ENCODE measurements at regions not wholly inside any gene's neighbourhood (a gene's known extent, or its start where the extent isn't known, plus 50 kb on each side); places are given as distances from the start of the nearest gene placed in this dataset.
"Not testable (repeated sequence)": the region's sequence is repeated elsewhere in the genome, so short reads cannot be mapped to it uniquely, and the experiment has no call there.

DNA sequence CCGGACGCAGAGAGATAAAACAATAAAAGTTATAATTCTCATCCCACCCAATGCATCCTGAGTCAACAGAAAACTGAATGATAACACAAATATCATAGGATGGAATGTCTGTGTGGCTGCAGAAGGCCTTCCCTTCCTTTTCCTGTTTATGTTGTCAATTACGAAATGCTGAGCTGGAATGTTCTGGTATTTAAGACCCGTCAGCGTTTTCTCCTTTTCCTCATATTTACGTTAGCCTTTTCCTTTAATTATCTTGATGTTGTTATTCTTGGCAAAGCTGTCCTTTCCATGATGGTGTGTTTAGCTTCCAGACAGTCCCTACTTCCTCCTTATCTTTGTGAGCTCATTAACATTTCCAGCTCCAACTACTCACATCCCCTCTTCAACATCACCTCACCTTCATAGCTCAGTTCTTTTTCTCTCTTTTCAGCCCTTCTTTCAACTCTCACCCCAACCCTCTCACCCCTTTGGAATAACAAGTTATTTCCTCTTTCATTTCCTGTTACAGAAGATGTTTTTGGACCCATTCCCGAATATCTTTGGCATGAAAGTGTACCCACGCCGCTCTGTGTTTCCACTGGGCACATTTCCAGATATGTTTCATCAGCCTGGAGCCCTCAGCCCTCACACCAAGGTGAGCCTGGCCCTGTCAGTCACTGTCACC, 221.6 kb downstream of the NR2F1-AS1 start:
- no peak for DNase-seq

DNA sequence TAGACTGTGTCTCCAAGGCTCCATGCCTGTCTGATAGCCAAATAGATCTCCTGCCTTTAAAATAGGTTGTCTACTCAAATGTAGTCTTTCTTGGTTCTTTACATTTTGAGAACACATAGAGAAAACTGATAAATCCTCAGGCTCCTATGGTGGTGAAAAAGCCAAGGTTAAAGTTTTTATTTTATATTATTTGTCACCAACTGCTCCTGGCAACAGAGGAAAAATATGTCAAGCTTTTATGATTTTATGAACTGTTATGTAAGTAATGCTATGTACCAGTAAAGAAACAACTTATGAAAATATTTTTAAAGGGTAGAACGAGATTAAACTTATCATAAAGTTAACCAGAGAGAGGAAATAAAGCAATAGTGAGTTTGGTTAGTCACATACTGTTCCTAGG, 222.8 kb downstream of the NR2F1-AS1 start:
- DNase-seq = no peak

DNA sequence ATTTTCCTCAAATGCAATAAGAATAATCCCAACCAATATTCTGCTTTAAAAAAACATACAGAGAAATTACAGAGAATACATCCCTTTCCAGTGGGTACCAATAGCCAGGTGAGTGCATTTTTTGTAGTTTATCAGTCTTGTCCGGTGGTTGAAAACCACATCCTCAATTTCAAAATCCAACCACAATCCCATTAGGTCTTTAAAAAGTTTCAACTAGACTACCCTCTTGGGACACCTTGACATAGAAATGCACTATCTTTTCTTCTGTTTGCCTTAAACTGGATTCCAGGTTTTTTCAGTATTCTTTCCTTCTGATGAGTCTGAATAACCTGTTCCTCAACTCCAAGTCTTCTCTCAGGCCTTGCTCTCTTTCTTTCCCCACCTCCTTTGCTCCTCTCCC, 223.3 kb downstream of the NR2F1-AS1 start:
- DNase-seq = no peak

DNA sequence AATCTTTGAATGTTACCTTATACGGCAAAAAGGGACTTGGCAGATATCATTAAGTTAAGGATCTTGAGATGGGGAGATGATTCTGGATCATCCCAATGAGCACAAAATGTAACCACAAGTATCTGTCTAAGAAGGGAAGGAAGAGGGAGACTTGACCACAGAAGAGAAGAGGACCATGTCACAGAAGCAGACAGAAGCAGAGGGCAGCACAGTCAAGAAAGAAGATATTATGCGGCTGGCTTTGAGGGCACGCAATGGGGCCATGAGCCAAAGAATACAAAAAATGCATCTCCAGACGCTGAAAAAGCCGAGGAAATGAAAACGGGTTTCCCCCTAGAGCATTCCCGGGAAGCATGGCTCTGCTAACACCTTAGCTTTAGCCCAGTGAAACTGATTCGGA, 225.3 kb downstream of the NR2F1-AS1 start:
- no peak for DNase-seq

DNA sequence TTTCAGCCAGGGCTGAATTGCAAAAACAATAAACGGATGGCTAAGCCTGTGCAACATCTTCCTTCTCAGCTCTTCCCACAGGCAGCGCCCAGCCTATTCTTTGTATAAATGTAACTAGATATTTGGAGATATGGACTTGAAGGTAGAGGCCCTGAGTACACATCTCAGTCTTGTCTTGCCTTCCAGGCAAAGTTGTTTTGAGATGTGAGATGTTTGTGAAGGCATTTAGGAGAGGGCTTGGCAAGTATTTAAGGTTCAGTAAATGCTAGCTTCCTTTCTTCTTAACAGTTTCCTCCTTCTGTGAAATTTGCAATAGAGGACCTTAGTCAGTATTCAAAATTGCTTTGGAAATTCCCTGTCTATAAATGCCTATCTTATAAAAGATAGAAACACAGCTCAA, 228.8 kb downstream of the NR2F1-AS1 start:
- DNase-seq = no peak

DNA sequence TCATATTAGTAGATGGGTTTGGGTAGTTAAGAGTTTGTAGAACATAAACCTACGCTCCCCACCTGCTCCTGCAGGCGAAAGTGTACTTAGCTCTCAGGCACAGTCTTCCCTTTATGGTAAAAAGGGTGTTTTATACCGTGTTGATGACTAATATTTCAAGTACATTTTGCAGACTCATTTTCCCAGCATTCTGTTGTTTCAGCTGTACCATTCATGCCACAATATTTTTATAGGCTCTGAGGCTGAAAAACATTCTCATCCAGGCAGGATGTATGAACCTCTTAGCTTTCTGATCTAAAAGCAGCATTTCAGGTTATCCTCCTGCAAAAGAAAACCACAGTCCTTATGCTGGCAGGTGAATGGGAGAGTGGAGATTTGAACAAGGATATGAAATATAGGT, 231.4 kb downstream of the NR2F1-AS1 start:
- no peak for DNase-seq

DNA sequence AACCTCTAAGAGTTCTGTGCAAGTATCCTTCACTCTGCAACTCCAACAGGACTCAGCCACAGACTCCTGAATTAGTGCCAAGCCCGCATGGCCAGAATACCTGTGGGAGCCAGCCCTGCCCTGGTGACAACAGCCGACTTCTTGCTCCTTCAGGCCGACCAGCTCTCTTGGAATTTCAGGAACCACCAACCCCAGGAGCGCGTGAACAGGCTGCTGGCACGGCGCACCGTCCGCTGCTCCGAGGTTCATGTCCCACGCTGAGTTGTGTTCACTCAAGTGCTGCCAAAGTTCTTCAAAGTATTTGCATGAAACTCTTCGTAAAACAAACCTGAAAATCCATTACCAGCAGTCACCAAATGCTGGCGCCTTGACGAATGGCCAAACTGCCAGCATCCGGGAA, 232.8 kb downstream of the NR2F1-AS1 start:
- no peak for DNase-seq

DNA sequence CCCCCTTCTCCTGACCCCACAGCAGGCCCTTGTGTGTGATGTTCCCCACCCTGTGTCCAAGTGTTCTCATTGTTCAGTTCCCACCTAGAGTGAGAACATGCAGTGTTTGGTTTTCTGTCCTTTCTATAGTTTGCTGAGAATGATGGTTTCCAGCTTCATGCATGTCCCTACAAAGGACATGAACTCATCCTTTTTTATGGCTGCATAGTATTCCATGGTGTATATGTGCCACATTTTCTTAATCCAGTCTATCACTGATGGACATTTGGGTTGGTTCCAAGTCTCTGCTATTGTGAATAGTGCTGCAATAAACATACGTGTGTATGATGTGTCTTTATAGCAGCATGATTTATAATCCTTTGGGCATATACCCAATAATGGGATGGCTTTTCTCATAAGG, 234.2 kb downstream of the NR2F1-AS1 start:
- DNase-seq = not testable (repeated sequence)

DNA sequence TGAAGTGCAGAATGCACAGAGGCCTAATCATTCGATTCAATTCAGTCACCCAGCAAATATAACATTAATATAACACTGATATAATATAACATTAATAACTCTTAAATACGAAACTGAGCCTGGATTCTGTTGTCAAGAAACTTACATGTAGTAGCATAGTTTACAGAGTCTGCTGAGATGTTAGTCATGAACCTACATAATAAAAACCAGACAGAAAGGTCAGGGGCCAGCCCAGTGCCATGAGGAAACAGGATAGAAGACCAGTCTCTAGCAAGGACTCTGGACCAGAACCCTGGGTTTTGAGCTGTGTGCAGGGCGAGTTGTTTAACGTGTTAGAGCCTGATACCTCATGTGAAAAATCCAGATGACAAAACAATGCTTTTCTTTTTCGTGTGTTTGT, 234.7 kb downstream of the NR2F1-AS1 start:
- no peak for DNase-seq

DNA sequence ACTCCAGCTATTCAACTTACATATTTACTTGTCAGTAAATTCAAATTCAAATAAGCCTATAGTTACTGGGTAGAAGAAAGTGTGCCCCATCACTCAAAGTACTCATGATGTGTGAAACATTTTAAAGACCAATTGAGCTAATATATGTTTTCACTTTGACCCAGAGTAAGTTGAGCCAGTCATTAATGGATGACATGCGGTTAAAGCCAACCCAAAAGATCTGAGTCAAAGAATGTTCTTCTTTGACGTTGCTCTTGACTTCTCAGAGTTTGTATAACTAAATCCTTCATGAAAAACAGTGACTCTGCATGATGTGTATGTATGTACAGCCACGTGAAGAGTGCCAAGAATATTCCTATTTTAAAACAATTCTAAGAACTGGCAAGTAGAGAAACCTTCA, 237.4 kb downstream of the NR2F1-AS1 start:
- no peak for DNase-seq

DNA sequence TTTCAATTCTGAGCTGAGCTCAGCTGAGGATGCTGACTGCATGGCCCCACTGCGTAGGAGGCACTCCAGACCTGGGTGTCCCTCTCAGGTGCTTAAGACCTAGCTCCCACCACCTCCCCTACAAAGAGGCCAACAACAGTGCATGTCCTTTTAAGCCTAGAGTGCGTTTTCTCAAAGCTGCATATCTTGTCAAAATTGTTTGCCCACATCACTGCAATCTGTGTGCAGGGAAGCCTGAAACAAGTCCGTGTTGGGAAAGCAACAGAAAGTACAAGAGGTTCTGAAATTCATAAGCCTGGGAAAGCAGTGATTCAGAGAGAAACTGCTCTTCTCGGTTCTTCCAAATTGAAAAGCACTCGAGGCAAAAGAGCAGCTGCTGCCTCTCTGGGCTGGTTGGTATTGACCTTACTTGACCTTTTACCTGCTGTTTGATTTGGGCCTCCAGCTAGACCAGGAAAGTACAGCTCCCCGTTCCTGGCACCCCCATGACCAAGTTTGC, 238.4 kb downstream of the NR2F1-AS1 start:
- no peak for DNase-seq

DNA sequence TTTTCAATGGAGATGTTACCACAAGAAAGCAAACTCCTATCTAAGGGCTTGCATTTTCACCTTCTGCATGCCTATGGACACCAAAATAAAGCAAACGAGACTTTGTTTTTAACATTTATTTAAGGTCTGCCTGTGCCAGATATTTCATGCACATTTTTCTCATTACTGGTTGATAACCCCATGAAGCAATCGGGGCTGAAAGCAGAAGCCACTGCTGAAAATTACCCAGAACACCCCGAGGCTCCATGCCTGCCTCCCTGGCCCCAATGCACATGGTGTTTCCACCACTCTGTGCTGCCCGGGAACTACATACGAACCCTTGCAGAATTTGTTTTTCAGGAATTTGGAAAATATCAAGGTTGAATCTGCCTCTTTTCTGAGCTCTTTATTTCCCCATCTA, 240.1 kb downstream of the NR2F1-AS1 start:
- no peak for DNase-seq

DNA sequence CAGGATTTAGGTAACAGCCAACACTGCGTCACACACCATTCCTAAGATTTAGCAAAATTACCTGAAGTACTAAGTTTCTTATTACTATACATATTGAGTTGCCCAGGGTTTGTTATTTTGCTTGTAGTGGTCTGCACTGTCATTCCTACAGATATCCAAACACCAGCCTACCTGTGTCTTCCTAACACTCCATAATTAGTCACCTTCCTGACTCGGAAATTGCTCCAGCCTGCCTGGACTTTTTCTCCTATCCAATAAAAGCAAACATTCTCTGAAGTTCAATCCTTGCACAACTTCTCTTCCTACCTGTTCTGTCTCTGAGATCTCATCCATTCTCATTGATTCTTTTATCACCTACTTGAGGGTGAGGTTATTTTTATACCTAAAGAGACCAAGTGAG, 243.9 kb downstream of the NR2F1-AS1 start:
- no peak for DNase-seq

DNA sequence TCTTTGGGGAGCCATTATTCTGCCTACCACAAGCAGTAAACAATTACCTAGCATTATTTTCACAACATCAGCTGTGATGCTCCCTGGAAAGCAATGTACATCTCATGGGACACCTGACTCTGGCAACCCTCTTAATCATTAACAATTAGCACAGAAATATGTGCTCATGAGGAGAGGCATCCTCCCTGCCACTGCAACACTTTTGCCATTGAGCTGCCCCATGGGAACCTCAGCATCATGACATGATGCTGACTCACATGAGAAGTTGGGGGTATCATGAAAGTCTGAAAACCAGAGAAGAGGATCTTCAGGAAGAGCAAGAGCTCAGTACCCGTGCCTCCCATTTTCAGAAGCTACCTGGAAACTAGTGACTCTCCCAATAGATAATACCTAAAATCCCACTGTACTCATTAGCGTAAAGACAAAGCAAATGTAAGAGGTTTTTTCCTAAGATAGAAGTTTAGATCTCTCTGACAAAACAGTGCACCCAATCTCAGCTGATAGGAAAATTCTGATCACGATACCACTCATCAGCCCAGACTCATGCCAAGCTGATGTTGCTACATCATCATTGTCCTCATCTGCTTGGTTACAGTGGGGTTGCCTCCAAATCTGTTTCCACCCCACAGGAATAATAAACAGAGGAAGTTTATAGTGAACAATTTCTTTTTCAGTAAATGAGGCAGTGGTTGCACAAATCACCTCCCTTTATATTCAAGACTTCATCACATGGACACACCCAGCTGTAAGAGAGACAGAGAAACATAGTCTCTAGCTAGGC, 244.5 kb downstream of the NR2F1-AS1 start:
- DNase-seq = no peak

DNA sequence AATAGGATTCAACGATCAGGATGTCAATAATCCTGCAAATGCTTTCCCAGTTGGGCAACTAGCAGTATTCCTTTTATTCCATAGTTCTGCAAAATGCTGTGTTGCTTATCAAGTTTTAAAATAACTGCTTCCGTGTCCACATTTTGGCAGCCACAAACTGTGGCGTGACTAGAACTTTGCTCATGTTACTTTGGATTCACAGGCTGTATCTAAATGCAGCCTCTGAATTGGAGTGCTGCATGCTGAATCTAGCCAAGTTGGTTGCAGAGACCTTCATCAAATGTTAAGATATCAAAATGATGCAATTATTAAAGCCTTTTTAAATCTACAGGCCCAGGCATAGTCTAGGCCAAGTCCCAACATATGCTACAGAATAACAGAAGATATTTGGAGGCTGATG, 249.2 kb downstream of the NR2F1-AS1 start:
- DNase-seq = no peak

DNA sequence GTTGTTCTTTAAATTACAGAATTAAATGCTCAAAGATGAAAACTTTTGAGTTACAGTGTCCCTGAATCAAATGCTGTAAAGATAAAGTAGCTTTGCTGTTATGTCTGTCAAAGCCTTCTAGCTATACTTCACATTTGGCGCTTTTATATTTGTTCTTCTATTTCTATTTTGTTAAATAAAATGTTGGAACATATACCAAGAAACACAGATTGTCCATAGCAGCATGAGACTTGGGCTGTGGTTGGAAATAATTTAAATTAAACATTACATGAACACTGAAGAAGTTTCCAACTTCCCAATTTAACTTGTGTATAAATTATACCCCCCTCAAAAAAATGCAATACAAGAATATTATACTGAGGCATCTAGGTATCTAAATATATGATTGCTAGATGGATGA, 249.8 kb downstream of the NR2F1-AS1 start:
- DNase-seq = no peak

DNA sequence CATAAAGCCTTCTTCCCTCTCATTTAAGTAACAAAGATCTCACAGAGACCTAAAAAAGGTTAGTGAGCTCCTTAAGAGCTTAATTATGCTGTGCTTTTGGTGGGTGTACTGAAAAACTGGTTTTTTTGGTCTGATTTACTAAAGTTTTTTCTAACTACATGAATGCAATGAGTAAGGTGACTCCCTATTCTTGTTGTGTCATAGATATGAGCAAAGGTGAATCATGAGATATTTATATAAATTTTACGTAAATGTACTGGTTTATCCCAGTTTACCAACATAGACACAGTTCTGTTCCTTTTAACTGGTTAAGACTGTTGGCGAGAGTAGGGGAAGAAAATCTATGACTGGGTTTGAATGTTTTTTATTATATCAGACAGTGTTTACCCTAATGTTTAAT, 250.5 kb downstream of the NR2F1-AS1 start:
- DNase-seq = no peak

DNA sequence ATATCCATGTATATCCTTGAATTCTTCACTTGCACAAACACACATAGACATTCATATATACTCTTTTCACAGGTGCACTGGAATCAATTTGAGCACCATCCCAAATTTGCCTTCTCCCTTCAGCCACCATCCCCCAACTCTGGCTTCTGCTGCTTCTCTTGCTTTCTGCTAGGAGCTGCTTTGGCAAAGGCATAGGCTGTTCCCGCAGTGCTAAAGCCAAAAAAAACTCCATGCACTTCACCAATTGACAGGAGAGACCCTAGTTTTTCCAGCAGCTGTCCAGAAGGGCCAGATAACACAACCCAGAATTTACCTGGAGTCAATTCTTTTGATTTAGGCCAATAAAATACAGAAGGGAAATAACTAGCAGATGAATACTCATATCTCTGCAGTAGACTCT, 251.3 kb downstream of the NR2F1-AS1 start:
- DNase-seq = no peak

DNA sequence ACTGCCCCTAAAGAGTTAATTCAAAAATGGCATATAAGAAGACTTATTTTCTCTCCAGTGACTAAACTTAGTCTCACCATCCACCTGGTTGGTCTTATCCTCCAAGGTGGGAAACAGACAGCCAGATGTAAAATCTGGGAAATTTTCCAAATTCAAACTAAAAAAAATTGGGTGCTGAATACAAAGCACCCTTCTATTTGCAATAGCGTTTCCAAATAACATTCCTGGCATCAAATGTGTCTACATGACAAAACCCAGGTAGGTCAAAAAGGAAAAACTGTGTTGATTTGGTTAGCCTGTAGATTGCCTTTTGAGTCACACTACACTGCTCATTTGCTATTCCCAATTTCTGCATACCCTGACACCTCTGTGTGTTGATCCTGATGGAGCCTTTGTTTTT, 252.2 kb downstream of the NR2F1-AS1 start:
- DNase-seq = no peak

DNA sequence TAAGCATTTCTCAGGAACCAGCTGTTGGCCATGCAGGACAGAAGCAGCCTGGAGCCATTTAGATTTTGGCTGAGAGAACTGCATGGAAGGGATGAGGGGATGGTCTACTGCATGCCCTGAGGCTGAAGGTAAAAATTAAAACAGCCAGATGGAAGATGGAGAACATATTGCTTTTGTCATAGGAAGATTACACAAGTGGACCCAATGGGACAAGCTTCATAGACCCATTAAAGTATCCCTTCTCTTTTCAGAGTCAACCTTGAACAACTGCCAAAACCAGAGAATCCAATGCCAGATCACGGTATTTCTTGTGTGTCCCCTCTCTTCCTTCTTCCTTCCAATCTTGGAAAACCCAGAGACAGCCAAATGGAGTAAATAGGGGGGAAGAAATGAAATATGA, 253.4 kb downstream of the NR2F1-AS1 start:
- no peak for DNase-seq

DNA sequence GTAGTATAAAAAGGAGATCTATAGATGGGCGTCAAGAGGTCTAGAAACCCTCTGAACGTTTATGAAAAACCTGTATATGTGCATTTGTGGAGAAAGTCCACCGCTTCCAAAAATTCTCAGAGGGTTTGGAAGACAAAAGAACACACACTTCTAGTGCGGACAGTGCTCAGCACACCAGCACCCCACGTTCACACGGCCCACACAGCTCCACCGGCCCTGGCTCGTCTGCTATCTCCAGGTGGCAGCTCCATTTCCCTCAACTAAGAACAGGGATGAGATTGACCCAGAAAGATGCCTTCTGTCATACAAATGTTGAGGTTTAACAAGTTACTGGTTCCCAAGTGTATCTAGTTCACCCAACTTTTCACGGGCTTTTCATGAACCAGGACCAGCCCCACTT, 255.1 kb downstream of the NR2F1-AS1 start:
- DNase-seq = no peak

DNA sequence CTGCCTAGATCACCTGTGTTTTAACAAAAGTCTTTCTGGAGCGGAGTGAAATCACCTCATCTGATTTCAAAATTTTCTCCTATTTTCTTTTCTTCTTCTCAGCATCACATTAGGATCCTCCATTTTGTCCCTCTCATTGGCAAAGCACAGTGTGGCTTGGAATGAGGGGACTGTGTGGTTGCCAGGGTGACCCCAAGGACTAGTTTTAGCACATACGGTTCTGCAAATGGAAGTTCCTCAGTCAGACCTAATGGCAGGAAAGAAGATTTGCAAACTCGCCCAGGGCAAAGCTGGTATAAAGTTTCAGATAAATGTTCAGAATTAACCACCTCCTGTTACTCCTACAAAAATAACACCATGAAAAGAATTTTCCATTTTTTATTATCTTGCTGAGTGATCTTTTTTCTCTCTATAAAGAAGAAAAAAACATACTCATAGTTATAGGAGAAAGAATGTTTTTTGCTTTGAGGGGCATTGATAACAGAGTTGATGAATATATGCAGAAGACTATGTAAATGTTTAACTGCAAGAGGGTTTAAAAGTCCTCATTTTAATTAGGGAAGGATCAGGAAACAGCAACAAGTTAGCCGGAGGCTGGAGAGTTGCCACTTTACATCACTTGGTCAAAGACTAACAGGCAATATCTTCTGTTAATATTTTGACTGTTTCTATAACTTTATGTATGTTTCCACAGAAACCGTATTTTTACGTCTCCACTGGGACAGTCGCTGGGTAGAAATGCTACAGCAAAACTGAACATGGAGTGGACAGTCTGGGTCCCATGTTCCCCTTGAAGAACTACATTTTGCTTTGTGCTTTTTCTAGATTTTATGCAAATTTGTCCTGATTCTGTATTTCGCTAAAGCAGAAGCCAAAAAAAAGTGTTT, 257.8 kb downstream of the NR2F1-AS1 start:
- no peak for DNase-seq

DNA sequence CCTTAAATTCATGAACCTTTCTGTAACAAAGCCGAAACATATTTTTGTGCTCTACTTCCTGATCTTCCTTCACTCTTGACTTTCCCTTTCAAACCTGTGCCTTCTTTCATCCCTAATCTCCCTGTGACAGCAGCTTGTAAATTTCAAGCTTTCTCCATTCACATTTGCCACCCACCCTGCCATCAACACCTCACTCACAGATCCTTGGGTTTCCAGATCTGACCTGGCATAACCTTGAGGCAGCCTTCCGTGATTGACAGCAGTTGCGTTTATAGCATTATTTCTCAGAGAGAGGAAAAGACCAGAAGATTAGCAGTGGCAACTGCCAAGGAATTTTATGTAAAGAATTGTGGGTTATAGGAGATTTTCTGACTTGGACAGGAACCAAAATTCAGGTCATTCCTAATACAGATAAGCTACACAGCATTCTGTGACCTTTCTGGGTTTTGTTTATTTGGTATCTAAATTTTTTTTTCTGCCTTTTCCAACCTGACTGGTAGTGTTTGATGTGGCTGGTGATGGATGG, 260.0 kb downstream of the NR2F1-AS1 start:
- DNase-seq = no peak
